HEK293 (cell line): ENCODE measurements at regions not wholly inside any gene's neighbourhood (a gene's known extent, or its start where the extent isn't known, plus 50 kb on each side); places are given as distances from the start of the nearest gene placed in this dataset.

Source experiments
- ZNF629 ChIP-seq: fragments of 450-650 bp; formaldehyde crosslinking; IDR thresholded peaks from 2 replicates; pipeline ENCODE4 v1.5.1; 2017; ENCODE audit warnings: missing biosample characterization, missing genetic modification characterization
- ZNF768 ChIP-seq: fragments of 450-650 bp; formaldehyde crosslinking; IDR thresholded peaks from 2 replicates; pipeline ENCODE4 v1.5.1; 2018; ENCODE audit warnings: missing biosample characterization, mild to moderate bottlenecking, missing genetic modification characterization
- TF ChIP-seq, protein P1 (sequence below): fragments of 450-650 bp; formaldehyde crosslinking; IDR thresholded peaks from 2 replicates; pipeline ENCODE4 v1.5.1; 2016; ENCODE audit warnings: missing biosample characterization, missing genetic modification characterization

DNA sequence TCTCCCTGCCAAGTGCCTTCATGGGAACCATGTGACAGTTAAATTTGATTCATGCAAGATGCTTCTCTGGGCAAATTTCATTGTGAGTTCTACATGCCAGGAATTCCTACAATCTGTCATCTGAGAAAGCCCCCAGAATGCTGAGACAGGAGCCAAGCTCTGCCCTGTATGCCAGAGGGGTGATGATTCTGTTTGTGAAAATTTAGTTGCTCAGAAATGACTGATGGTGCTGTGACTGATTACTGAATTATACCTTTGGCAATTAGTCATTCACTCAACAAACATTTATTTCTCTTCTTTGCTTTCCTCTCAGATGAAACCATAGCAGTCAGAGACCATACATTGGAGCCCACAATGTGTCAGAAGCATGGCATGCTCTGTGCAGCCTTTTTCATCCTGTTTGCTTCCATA lies 69.0 kb upstream of the ZBED5 start:
- no peak for TF ChIP-seq ZNF629 (tag by site-specific recombination)
- TF ChIP-seq, protein P1, sequence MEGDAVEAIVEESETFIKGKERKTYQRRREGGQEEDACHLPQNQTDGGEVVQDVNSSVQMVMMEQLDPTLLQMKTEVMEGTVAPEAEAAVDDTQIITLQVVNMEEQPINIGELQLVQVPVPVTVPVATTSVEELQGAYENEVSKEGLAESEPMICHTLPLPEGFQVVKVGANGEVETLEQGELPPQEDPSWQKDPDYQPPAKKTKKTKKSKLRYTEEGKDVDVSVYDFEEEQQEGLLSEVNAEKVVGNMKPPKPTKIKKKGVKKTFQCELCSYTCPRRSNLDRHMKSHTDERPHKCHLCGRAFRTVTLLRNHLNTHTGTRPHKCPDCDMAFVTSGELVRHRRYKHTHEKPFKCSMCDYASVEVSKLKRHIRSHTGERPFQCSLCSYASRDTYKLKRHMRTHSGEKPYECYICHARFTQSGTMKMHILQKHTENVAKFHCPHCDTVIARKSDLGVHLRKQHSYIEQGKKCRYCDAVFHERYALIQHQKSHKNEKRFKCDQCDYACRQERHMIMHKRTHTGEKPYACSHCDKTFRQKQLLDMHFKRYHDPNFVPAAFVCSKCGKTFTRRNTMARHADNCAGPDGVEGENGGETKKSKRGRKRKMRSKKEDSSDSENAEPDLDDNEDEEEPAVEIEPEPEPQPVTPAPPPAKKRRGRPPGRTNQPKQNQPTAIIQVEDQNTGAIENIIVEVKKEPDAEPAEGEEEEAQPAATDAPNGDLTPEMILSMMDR (tag by site-specific recombination): no peak
- TF ChIP-seq ZNF768: no peak
